Muscle layer of duodenum (tissue), 2 donors: ENCODE measurements at regions not wholly inside any gene's neighbourhood (a gene's known extent, or its start where the extent isn't known, plus 50 kb on each side); places are given as distances from the start of the nearest gene placed in this dataset.

Experiments used
- H3K27ac ChIP-seq: one replicate; pipeline ENCODE4 v1.7.0; 2013; ENCODE audit warnings: mild to moderate bottlenecking, low read length
- H3K27me3 ChIP-seq: one replicate; pipeline ENCODE4 v1.7.0; 2013; ENCODE audit warnings: low read depth, mild to moderate bottlenecking, control low read depth, low read length
- H3K36me3 ChIP-seq, 2 donors: one replicate each; pipeline ENCODE4 v1.7.0; 2013; ENCODE audit warnings: low read length in 2 of 2, control low read depth in 1 of 2, mild to moderate bottlenecking in 1 of 2; ENCODE audit not compliant: insufficient read depth in 2 of 2, control insufficient read depth in 1 of 2
- H3K4me1 ChIP-seq, 2 donors: one replicate each; pipeline ENCODE4 v1.7.0; 2013; ENCODE audit warnings: low read length in 2 of 2, mild to moderate bottlenecking in 2 of 2, control low read depth in 1 of 2, moderate library complexity in 1 of 2; ENCODE audit not compliant: insufficient read depth in 2 of 2, control insufficient read depth in 1 of 2
- H3K4me3 ChIP-seq, 2 donors: one replicate each; pipeline ENCODE4 v1.7.0; 2013; ENCODE audit warnings: low read length in 2 of 2, low read depth in 1 of 2, mild to moderate bottlenecking in 1 of 2
- H3K9me3 ChIP-seq, 2 donors: one replicate each; pipeline ENCODE4 v1.7.0; 2013; ENCODE audit warnings: low read length in 2 of 2, control low read depth in 1 of 2, mild to moderate bottlenecking in 1 of 2; ENCODE audit not compliant: control insufficient read depth in 1 of 2
- donor health status: healthy.

GRCh38 chr6:14439419-14439818 is 321.8 kb downstream of the CD83 start:
- Histone ChIP-seq H3K4me3 (no peak overlapping the region), H3K9me3 (no peaks in the 10 kb centered on the region), H3K4me1 (peaks cover 0 to 24% of the 10 kb centered on the region in 2 donors), H3K27ac (no peak overlapping the region), H3K36me3 (no peaks in the 10 kb centered on the region), H3K27me3 (no peaks in the 10 kb centered on the region)

DNA sequence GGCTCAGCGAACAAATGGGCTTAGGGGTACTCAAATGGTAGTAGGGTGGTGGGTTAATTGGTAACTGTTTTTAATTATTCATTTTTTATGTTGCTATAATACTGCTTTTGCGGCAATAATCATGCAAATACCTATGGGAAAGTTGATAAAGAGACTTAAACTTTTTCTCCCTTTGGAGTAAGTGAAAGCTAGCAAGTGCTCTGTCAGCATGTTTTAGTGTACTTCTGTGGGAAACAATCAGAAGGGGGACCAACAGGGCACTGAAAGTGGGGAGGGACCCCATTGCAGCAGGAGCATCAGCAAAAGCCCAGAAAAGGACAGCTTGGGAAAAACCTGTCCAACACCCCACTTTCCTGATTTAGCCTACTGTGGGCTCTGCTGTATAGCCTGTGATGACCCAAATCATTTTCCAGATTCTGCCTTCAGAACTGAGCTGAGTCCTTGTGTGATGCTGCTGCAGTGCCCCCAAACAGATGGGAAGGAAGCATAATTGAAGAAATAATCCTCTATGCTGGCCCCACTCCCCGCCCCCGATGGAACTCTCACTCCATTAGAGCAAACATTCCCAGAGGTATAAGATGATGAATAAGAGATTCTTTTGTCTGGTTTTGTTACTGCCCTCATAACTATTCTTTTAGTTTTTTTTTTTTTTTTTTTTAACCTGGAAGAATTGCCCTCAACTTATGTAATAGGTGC is 322.8 kb downstream of the CD83 start:
- Histone ChIP-seq H3K4me1 (peaks cover 0 to 24% of the 10 kb centered on the region in 2 donors), H3K27me3 (no peaks in the 10 kb centered on the region), H3K9me3 (no peaks in the 10 kb centered on the region), H3K27ac (no peak overlapping the region), H3K36me3 (no peaks in the 10 kb centered on the region), H3K4me3 (no peak overlapping the region)

DNA sequence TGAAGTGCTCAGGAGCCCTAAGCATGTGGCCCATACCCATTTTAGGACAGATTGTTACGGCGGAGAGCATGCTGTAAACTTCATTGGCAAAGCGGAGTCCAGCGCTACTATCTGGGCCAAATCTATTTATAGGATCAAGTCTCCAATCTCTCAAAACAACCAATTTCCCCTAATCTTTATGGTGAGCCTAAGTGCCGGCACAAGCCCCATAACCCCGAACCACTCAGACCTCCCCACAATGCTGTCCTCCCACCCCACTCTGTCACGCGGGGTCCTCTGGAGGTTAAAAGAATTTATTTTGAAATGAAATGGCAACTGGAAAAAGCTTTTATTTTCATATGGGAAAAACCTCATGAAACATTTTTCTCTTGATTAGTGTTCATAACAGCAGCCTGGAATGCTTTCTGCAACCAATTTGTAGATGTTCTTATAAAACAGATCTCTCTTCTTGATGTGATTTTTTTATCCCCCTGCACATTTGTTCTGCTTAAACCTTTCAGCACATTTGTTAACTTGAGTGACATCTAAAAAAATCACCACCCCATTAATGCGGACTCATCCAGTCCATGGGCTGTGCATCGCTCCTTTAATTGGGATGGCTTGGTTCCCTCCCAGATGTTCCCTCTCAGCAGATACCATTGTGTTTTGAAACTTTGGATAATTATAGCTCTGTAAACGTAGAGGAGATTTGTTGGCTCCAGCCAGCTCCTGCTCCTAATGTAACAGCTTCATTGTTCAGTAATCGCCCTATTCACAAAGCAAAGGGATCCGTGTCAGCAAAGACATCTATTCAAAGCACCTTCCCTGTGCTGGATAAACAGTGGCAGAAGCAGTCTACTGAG is 323.6 kb downstream of the CD83 start:
- Histone ChIP-seq H3K27ac (peak overlapping the region; percentile 34), H3K4me3 (peak overlapping the region in 1 of 2 donors; percentile 7), H3K4me1 (peaks cover 0 to 24% of the 10 kb centered on the region in 2 donors), H3K27me3 (no peaks in the 10 kb centered on the region), H3K9me3 (no peaks in the 10 kb centered on the region), H3K36me3 (no peaks in the 10 kb centered on the region)

GRCh38 chr6:14442242-14442641 is 324.7 kb downstream of the CD83 start:
- Histone ChIP-seq H3K27me3 (no peaks in the 10 kb centered on the region), H3K9me3 (no peaks in the 10 kb centered on the region), H3K4me3 (no peak overlapping the region), H3K36me3 (no peaks in the 10 kb centered on the region), H3K27ac (no peak overlapping the region), H3K4me1 (peaks cover 0 to 24% of the 10 kb centered on the region in 2 donors)

- Histone ChIP-seq H3K4me3 (no peak overlapping the region), H3K27ac (no peak overlapping the region), H3K4me1 (peaks cover 0 to 24% of the 10 kb centered on the region in 2 donors), H3K27me3 (no peaks in the 10 kb centered on the region), H3K9me3 (no peaks in the 10 kb centered on the region), H3K36me3 (no peaks in the 10 kb centered on the region)
Measured at GRCh38 chr6:14443629-14444268, 326.2 kb downstream of the CD83 start.

GRCh38 chr6:14444295-14444972 is 326.9 kb downstream of the CD83 start:
- no peaks in the 10 kb centered on the region for H3K36me3 ChIP-seq
- H3K9me3 ChIP-seq = no peaks in the 10 kb centered on the region
- no peak overlapping the region for H3K27ac ChIP-seq
- no peak overlapping the region for H3K4me3 ChIP-seq
- H3K27me3 ChIP-seq = no peaks in the 10 kb centered on the region
- peaks cover 0 to 24% of the 10 kb centered on the region in 2 donors for H3K4me1 ChIP-seq

DNA sequence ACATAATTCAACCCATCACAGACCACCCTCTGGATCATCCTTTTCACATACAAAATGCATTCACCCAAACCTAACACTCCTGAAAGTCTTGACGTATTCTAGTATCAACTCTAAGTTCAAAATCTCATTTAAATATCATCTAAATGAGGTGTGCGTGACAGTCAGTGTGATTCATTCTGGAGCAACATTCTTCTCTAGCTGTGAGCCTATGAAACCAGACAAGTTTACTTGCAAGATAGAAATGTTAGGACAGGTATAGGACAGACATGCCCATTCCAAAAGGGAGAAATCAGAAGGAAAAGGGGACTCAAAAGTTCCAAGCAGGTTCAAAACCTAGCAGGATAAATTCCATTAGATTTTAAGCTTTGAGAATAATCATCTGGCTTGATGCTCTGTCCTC is 329.7 kb downstream of the CD83 start:
- Histone ChIP-seq H3K9me3 (no peaks in the 10 kb centered on the region), H3K36me3 (no peaks in the 10 kb centered on the region), H3K27ac (no peak overlapping the region), H3K4me1 (no peaks in the 10 kb centered on the region), H3K4me3 (no peak overlapping the region), H3K27me3 (no peaks in the 10 kb centered on the region)

- Histone ChIP-seq H3K27ac (no peak overlapping the region), H3K4me1 (no peaks in the 10 kb centered on the region), H3K4me3 (no peak overlapping the region), H3K9me3 (no peaks in the 10 kb centered on the region), H3K27me3 (no peaks in the 10 kb centered on the region), H3K36me3 (no peaks in the 10 kb centered on the region)
Measured at GRCh38 chr6:14448246-14448645, 330.7 kb downstream of the CD83 start.

DNA sequence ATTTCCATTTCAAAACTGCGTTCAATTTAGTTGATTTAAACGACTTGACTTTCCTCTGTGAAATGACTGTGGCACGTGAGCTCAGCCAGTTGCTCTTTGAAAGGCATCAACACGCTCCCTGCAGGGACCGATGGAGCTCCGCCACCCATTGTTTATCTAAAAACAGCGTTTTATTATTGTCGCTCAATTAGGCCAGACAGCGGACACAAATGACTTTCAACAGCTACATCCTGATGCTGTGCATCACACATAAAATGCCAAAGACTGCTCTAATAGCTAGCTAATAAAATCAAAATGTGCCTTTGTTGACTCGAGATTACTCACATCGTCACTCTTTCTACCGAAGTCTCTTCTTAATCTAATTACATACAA is 332.5 kb downstream of the CD83 start:
- Histone ChIP-seq H3K4me3 (no peak overlapping the region), H3K27me3 (no peaks in the 10 kb centered on the region), H3K27ac (no peak overlapping the region)

GRCh38 chr6:14450578-14450977 is 333.0 kb downstream of the CD83 start:
- H3K9me3 ChIP-seq = no peaks in the 10 kb centered on the region
- H3K27ac ChIP-seq = no peak overlapping the region
- H3K4me1 ChIP-seq = no peaks in the 10 kb centered on the region
- no peaks in the 10 kb centered on the region for H3K27me3 ChIP-seq
- H3K4me3 ChIP-seq = no peak overlapping the region
- no peaks in the 10 kb centered on the region for H3K36me3 ChIP-seq

More for the DNA sequence above, 332.5 kb downstream of the CD83 start:
- Histone ChIP-seq H3K4me1 (no peaks in the 10 kb centered on the region), H3K36me3 (no peaks in the 10 kb centered on the region), H3K9me3 (no peaks in the 10 kb centered on the region)
